GM19043 (cell line): ENCODE measurements at regions not wholly inside any gene's neighbourhood (a gene's known extent, or its start where the extent isn't known, plus 50 kb on each side); places are given as distances from the start of the nearest gene placed in this dataset.

Experiments
- ATAC-seq: cut with Tn5 transposase; IDR thresholded peaks from one replicate; pipeline ENCODE4 v1.9.1; 2021; ENCODE audit warnings: low read depth; ENCODE audit not compliant: unreplicated experiment

DNA sequence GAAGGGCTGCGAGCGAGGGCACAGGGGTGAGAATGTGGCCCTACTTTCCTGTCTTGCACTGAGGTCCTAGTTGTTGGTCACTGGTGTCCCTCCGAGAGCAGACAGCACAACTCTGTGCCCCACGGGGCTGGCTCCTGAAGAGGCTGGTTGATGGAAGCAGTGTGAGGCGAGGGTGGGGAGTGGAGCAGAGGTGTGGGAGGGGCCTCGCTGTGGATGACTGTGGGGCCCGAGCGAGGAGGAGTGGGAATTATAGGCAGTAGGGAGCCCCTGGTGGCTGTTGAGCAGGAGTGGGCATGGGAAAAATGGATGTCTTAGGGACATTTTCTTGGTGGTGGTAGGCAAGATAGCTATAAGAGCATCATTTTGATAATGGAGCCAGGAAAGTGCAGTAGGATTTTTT lies 660.5 kb upstream of the HS6ST1 start:
- no peak for ATAC-seq

DNA sequence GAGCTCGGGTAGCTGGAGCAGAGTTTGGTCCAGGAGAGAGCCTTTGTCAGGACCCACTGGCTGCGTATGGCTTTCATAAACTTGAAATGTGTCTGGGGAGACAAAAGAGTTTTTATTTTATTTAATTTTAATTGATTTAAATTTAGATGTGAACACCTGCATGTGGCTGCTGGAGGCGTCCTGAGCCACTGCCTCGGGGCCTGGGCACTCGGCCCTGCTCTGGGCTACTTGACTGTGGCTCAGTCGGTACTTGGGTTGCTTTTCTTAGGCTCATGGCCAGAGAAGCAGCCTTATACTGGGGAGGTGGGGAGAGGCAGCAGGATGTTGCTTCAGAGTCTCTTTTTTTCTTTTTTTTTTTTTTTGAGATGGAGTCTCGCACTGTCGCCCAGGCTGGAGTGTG lies 661.8 kb upstream of the HS6ST1 start:
- no peak for ATAC-seq

GRCh38 chr2:128981353-128981752 lies 662.7 kb upstream of the HS6ST1 start:
- no peak for ATAC-seq

DNA sequence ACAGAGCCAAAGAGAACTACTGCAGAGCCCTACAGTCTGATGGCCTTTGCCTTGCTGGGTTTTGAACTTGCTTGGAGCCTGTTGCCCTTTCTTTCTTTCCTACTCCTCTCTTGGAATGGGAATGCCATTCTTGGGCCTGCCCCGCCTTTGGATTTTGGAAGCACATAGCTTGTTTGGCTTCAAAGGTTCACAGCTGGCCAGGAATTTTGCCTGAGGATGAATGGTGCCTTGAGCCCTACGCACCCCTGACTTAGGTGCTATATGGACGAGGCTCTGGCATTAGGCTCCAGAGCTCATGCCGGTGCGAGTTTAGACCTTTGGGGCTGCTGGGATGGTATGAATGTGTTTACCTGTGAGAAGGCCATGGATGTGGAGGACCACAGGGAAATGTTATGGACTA lies 663.3 kb upstream of the HS6ST1 start:
- no peak for ATAC-seq

- ATAC-seq, result no peak
Measured at GRCh38 chr2:128982670-128983069, 664.0 kb upstream of the HS6ST1 start.

DNA sequence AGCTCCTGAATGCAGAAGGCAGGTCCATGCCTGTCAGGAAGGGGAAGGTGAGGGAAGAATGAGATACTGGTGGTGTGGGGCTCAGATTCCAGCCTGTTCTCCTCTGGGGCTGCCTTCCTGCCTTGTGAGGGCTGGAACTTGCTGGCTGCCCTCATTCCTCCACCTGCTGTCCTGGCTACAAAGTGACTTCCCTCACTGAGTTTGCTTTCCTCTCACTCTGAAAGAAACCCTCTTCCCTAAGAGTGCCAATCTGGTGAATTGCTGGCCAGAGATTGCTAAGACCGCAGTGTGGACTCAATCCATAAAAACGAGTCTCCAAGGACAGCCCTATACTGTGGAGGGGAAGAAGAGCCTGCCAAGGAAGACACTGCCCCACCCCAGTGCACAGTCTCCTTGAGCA lies 664.4 kb upstream of the HS6ST1 start:
- ATAC-seq, result no peak

GRCh38 chr2:128984081-128984480 lies 665.4 kb upstream of the HS6ST1 start:
- ATAC-seq, result no peak

GRCh38 chr2:128984855-128985254 lies 666.2 kb upstream of the HS6ST1 start:
- no peak for ATAC-seq

- no peak for ATAC-seq
Measured at GRCh38 chr2:128986026-128986715, 667.5 kb upstream of the HS6ST1 start.

DNA sequence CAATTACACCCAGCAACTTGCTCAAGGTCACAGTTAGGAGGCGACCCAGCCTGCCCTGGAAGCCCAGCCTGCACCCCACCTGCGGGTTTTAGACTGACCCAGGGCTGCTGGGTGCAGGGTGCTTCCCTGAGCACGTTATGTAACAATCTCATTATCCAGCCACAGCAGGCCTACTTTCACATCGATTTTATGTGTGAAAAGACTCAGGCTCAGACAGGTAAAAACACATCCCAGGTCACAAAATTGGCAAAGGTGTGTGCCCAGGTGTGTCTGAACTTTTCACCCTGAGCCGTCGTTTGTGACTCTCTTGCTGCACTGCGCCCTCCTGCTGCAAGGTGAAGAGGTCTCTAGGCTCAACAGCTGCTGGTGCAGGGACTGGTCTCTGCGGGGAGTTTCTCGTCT lies 668.2 kb upstream of the HS6ST1 start:
- no peak for ATAC-seq

GRCh38 chr2:128988326-128988725 lies 669.7 kb upstream of the HS6ST1 start:
- no peak for ATAC-seq

- ATAC-seq, result no peak
Measured at GRCh38 chr2:128988967-128989366, 670.3 kb upstream of the HS6ST1 start.

DNA sequence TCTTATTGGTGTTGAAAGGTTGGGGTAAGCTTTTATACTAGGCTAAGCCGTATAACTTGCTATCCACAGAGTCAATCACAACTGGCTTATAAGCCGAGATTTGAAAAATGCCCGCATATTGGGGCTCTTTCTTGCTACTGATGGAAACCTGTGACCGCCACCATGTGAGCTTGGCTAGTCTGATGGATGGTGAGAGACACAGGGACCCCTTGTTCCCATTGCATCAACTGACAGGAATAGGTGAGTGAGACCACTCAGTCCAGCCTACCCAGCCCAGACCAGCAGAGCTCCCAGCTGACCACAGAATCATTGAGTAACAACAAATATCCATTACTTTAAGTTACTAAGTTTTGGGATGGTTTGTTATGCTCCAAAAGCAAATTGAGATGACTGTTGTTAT lies 676.4 kb upstream of the HS6ST1 start:
- ATAC-seq, result no peak

GRCh38 chr2:128996078-128996477 lies 677.4 kb upstream of the HS6ST1 start:
- no peak for ATAC-seq

GRCh38 chr2:128997166-128997866 lies 678.6 kb upstream of the HS6ST1 start:
- no peak for ATAC-seq

GRCh38 chr2:129001926-129002325 lies 683.3 kb upstream of the HS6ST1 start:
- no peak for ATAC-seq

- no peak for ATAC-seq
Measured at GRCh38 chr2:129002751-129003150, 684.1 kb upstream of the HS6ST1 start.

GRCh38 chr2:129004485-129004884 lies 685.8 kb upstream of the HS6ST1 start:
- no peak for ATAC-seq

DNA sequence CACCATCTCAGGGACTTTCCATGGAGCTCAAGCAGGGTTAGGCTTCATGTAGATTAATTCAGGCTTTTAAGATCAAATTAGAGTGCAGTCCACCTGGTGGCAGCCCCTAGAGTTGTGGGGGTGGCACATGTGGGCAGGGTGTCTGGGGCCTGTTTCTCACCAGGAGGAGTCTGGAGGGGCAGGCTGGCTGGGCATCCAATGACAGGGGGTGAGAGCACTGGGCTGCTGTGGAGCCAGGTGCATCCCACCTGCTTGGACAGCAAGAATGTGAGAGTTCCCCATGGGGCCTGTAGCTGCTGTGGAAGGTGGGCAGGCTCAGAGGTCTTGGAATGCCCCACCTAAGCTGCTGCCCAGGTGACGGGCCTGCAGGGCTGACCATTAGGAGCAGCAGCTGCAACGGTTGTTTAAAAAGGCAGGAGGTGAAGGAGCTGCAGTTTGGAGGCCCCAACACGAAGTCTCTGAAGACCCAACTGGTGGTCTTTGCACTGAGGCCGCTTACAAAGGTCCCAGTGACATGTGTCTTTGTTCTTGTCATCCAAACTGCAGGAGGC lies 686.3 kb upstream of the HS6ST1 start:
- no peak for ATAC-seq

DNA sequence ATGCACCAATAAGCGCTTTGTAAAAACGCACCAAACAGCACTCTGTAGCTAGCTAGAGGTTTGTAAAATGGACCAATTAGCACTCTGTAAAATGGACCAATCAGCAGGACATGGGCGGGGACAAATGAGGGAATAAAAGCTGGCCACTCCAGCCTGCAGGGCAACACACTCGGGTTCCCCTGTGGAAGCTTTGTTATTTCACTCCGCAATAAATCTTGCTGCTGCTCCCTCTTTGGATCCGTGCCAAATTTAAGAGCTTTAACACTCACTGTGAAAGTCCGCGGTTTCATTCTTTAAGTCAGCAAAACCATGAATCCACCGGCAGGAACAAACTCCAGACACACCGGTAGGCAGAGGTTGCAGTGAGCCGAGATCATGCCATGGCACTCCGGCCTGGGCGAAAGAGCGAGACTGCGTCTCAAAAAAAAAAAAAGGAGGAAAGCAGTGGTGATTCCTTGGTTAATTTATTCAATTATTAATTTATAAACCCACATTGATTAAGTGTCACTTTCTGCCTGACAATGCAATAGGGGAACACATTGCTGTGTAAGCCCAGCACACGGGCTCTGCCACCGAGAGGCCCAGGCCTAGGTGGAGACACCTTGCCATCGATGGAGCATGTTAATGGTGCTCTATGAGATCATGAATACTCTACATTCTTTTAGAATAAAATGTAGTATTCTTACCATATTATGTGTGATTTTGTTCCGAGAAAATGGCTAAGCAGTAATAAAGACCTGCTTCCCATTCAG lies 687.6 kb upstream of the HS6ST1 start:
- ATAC-seq, result no peak

DNA sequence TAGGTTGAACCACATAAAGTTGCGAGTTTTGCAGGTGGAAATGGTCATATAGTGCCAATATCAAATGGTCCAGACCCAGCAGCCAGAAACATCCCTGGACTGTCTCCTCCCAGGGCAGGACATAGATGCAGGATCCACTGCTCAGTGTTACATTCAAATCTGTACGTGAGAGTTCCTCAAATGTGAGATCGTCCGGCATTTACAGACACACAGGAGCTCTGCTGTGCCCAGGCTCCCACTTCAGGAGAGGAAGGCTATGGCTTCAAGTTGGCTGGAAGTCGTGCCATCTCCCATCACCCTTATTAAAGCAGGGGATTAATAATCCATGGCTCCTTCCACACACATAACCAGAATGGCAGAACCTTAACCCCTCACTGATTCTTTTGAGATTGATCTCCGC lies 688.2 kb upstream of the HS6ST1 start:
- ATAC-seq, result no peak
